Neural progenitor cell (in vitro differentiated cells): ENCODE measurements at regions not wholly inside any gene's neighbourhood (a gene's known extent, or its start where the extent isn't known, plus 50 kb on each side); places are given as distances from the start of the nearest gene placed in this dataset.

ENCODE experiments used
- EZH2phosphoT487 ChIP-seq: fragments of 200-600 bp; sonication (generic); IDR thresholded peaks from 2 replicates; pipeline ENCODE4 v1.6.1; 2017; ENCODE audit warnings: antibody characterized with exemption
- TF ChIP-seq, protein P1 (sequence below): fragments of 200-600 bp; sonication (generic); IDR thresholded peaks from 2 replicates; pipeline ENCODE4 v1.5.1; 2017; ENCODE audit warnings: antibody characterized with exemption, mild to moderate bottlenecking

DNA sequence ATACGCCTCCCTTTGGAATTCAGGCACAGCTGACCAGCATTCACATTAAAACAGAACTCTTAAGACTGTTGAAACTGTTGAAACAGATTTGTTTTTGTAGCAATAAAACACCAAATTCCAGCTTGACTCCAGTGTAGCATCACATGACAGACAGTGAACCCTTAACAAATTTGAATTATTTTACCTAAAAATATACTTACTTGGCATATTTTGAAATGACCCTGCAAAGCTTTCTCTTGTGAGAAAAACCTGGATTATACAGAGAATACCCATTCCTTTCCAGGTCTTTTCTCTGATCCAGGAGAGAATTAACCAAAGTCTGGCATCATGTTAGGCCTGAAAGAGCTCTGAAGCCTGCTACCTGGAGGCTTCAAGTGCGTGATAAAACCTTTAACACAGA, 410.3 kb downstream of the FOXG1 start:
- TF ChIP-seq, protein P1, sequence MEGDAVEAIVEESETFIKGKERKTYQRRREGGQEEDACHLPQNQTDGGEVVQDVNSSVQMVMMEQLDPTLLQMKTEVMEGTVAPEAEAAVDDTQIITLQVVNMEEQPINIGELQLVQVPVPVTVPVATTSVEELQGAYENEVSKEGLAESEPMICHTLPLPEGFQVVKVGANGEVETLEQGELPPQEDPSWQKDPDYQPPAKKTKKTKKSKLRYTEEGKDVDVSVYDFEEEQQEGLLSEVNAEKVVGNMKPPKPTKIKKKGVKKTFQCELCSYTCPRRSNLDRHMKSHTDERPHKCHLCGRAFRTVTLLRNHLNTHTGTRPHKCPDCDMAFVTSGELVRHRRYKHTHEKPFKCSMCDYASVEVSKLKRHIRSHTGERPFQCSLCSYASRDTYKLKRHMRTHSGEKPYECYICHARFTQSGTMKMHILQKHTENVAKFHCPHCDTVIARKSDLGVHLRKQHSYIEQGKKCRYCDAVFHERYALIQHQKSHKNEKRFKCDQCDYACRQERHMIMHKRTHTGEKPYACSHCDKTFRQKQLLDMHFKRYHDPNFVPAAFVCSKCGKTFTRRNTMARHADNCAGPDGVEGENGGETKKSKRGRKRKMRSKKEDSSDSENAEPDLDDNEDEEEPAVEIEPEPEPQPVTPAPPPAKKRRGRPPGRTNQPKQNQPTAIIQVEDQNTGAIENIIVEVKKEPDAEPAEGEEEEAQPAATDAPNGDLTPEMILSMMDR = no peak
- TF ChIP-seq EZH2phosphoT487 = no peak
